Left cardiac atrium (tissue), 4 donors: ENCODE measurements at regions not wholly inside any gene's neighbourhood (a gene's known extent, or its start where the extent isn't known, plus 50 kb on each side); places are given as distances from the start of the nearest gene placed in this dataset.

ENCODE experiments used
- ATAC-seq, 2 donors: fragments of 200-7000 bp; cut with Tn5 transposase; one replicate each; pipeline ENCODE4 v1.9.1; 2020; ENCODE audit warnings: mild to moderate bottlenecking in 2 of 2, moderate library complexity in 2 of 2
- DNase-seq: peaks from one replicate; pipeline ENCODE4 v3.0.0-alpha.2; 2020
- intact Hi-C, 2 donors: fragments of 100-400 bp; cut with DNase I; formaldehyde crosslinking; loops; one replicate each; pipeline versions ENCODE4 v1.14.1 to v1.15.1; 2022 to 2023
- donor health status: DM: no; HTN: yes; CAD: no.
- donor health status: DM: no; HTN: yes; CAD: no; lungs with severe emphysema.
- donor health status: DM: yes; HTN: yes; CAD: no.
- donor health status: Dilated cardiomyopathy.

- ATAC-seq, result no peak
- intact Hi-C loops, result no loop called here
These were observed 64.3 kb upstream of the VANGL1 start for GRCh38 chr1:115577513-115577912.

DNA sequence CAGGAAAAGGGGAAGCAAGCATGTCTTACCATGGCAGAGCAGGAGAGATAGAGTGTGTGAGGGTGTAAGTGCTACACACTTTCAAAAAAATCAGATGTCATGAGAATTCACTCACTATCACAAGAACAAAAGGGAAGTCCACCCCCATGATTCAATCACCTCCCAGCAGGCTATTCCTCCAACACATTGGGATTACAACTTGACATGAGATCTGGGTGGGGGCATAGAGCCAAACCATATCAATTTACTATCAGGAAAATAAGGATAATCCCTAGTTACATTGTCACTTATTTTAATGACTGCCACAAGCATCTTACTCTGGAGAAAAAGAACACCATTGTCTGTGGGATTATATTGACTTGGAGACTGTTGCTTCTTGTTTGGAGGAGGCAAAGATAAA, 66.1 kb upstream of the VANGL1 start:
- ATAC-seq (no peak), DNase-seq (no peak)
- intact Hi-C loops, result no loop called here

More at GRCh38 chr1:115577513-115577912, 64.3 kb upstream of the VANGL1 start:
- DNase-seq, result no peak

DNA sequence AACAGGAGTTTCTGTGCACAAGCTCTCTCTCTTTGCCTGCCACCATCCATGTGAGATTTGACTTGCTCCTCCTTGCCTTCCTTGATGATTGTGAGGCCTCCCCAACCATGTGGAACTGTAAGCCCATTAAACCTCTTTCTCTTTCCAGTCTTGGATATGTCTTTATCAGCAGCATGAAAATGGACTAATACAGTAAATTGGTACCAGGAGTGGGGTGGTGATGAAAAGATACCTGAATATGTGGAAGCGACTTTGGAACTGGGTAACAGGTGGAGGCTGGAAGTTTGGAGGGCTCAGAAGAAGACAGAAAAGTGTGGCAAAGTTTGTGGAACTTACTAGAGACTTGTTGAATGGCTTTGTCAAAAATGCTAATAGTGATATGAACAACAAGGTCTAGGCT, 69.1 kb upstream of the VANGL1 start:
- no peak for DNase-seq
- intact Hi-C loops, result no loop called here
- ATAC-seq, result no peak

GRCh38 chr1:115567431-115567830, 74.3 kb upstream of the VANGL1 start:
- intact Hi-C loops, result no loop called here
- ATAC-seq, result no peak
- DNase-seq, result no peak

DNA sequence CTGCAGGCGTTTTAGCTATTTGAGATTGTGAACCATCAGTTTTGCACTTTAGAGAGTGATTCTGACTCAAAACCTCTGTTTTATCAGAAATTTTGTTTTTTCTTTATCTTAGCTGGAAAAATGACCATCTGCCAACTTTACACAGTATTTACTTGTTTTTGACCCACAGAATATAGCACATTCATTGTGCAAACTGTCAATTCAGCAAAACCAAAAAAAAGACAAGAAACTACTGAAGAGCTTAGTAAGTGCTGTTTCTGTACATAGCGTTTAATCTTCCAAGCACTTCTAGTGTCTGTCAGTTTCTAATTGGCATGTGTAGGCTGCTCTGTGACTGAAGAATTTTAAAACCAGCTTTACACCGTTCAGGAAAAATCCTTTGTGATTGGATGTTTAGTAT, 76.0 kb upstream of the VANGL1 start:
- no peak for ATAC-seq
- intact Hi-C loops, result no loop called here
- DNase-seq, result no peak

DNA sequence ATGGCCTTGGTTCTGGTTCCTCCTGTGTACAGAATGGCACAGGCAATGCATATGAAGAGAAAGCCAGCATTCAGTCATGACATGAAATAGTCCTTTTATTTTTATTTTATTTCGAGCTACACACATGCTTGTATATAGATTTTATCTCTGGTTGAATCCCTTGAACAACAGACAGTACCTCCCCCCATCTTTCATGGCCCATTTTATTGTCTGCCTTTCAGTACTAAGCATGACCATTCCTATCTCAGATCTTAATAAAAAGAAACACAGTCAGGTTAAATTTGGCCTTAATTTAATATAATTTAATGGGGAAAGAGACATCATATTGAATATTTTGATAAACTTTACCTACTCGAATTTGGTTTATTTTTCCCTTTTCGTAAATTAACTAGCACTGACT, 76.4 kb upstream of the VANGL1 start:
- ATAC-seq (no peak), DNase-seq (no peak)
- intact Hi-C loops, result no loop called here

GRCh38 chr1:115564201-115564600, 77.6 kb upstream of the VANGL1 start:
- no peak for ATAC-seq
- intact Hi-C loops, result no loop called here
- no peak for DNase-seq

- intact Hi-C loops, result no loop called here
- ATAC-seq (no peak), DNase-seq (no peak)
These were observed 81.7 kb upstream of the VANGL1 start for GRCh38 chr1:115560027-115560426.

DNA sequence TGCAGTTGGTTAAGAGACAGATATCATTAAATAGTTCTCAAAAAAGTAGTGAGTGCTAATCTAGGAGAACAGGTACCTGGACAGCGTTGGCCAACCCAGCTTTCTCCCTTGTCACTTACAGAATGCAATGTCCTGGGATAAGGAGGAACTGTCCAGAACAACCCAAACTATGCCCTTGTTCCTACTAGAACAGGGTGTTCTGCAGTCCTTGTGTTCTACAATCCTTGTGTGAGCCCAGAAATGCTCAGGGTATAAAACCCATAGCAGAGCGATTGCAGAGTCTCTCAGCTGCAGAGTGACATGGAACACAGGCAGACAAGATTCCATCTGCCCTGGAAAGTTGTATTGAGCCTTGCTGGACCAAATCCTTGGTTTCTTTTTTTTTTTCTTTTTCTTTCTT, 83.5 kb upstream of the VANGL1 start:
- DNase-seq, result no peak
- no peak for ATAC-seq
- intact Hi-C loops, result no loop called here

DNA sequence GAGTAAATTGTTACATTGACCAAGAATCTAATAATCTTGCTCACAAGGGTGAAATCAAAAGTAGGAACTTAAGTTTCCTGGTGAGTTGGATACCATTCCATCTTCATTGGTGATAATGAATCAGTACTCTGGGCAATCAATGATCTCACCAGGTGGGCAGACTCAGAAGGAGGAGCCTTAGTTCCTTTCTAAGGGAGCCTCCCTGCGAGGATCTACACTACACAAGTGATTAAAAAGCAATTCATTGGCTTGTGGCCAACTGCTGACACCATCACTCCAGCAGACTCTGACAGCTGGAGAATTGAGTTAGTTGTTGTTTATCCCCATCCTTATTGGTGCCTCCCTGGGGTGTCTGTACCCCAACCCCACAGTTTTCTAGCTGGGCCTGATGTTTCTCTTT, 84.1 kb upstream of the VANGL1 start:
- ATAC-seq (no peak), DNase-seq (no peak)
- intact Hi-C loops, result no loop called here

- ATAC-seq (no peak), DNase-seq (no peak)
- intact Hi-C loops, result no loop called here
These were observed 85.5 kb upstream of the VANGL1 start for GRCh38 chr1:115556236-115556635.

- no peak for ATAC-seq
- intact Hi-C loops, result no loop called here
These were observed 86.3 kb upstream of the VANGL1 start for GRCh38 chr1:115555446-115555845.

DNA sequence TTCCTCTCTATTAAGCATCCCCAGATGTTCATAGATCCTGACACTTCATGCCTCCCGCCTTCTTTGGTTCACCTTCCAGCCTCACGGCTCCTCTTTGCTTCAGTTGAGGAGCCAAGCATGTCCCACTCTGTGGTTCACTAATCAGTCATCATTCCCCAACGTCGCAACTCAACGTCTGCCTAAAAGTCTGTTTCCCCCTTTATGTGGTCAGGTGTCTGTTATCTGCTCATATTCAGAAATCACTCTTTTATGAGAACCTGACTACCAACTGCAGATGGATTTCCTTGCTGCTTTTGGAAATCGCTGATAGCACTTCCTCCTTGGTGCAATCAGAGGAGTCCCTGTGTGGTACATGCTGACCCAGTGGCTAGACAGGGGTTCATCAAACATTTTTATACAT, 94.1 kb upstream of the VANGL1 start:
- DNase-seq, result no peak
- intact Hi-C loops, result loop anchor here in 1 of 2 donors (5.0 kb wide), 2 partner anchors 50 to 225 kb away; no protein-coding TSS in a partner anchor
- ATAC-seq, result no peak

More at GRCh38 chr1:115555446-115555845, 86.3 kb upstream of the VANGL1 start:
- no peak for DNase-seq

- intact Hi-C loops, result loop anchor here in 1 of 2 donors (5.0 kb wide), 2 partner anchors 50 to 225 kb away; no protein-coding TSS in a partner anchor
- DNase-seq (no peak), ATAC-seq (no peak)
These were observed 94.9 kb upstream of the VANGL1 start for GRCh38 chr1:115546846-115547245.

GRCh38 chr1:115545791-115546733, 95.7 kb upstream of the VANGL1 start:
- DNase-seq (peak; percentile 50), ATAC-seq (peak; percentile 89 to 93)
- intact Hi-C loops, result loop anchor here in 1 of 2 donors (5.0 kb wide), 2 partner anchors 51 to 226 kb away; no protein-coding TSS in a partner anchor

- ATAC-seq, result peak; percentile 15 to 17
- intact Hi-C loops, result loop anchor here in 1 of 2 donors (5.0 kb wide), 2 partner anchors 52 to 227 kb away; no protein-coding TSS in a partner anchor
- no peak for DNase-seq
These were observed 96.6 kb upstream of the VANGL1 start for GRCh38 chr1:115545096-115545720.

DNA sequence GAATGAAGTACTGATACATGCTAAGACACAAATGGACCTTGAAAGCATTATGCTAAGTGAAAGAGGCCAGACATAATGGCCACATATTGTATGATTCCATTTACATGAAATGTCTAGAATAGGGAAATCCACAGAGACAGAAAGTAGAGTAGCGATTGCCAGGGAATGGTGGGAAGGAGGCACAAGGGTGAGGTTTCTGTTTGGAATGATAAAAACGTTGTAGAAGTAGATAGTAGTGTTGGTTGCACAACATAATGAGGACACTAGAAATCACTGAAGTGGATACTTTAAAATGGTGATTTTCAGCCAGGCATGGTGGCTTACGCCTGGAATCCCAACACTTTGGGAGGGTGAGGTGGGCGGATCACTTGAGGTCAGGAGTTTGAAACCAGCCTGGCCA, 97.6 kb upstream of the VANGL1 start:
- intact Hi-C loops, result no loop called here
- DNase-seq, result no peak
- ATAC-seq, result peak in 1 of 2 donors; percentile 5

GRCh38 chr1:115543247-115543646, 98.5 kb upstream of the VANGL1 start:
- ATAC-seq, result no peak
- intact Hi-C loops, result no loop called here
- DNase-seq, result no peak

GRCh38 chr1:115539736-115540135, 102.0 kb upstream of the VANGL1 start:
- intact Hi-C loops, result no loop called here
- ATAC-seq (peak in 1 of 2 donors; percentile 41), DNase-seq (no peak)

GRCh38 chr1:115539061-115539460, 102.7 kb upstream of the VANGL1 start:
- ATAC-seq (peak; percentile 78 to 87), DNase-seq (peak; percentile 26)
- intact Hi-C loops, result no loop called here
